ENCODE measurements at regions not wholly inside any gene's neighbourhood (a gene's known extent, or its start where the extent isn't known, plus 50 kb on each side); places are given as distances from the start of the nearest gene placed in this dataset.

DNA sequence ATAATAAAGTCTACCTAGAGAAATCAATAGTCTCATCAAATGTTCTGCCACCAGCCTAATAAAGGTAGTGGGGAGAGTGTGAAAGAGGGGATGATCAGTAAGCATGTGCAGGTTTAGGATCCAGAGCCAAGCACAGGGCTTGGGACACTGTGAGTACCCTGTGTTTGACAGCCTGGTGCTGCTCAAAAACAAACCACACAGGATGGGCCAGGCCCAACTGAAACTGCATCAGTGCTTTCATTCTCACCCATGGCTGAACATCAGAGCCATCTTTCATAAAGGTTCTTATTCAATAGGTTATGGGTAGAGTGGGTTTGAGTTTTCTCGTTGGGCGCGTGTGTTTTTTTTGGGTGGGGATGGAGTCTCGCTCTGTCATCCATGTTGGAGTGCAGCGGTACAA is 87.3 kb upstream of the NHSL1 start:
- CTCF ChIA-PET = interaction anchor here (0.6 to 9.4 kb wide), 3 partner anchors 42 to 778 kb away, joined by 3 to 196 read pairs (median 4); partner anchors contain the start of gene CCDC28A
- no peaks in the 10 kb centered on the region for H3K36me3 Mint-ChIP-seq (ENCODE audit: low read depth)
- intact Hi-C loops (cut with micrococcal nuclease) = no loop called here
- no peaks in the 10 kb centered on the region for H3K9me3 Mint-ChIP-seq
- no peak overlapping the region for H3K4me3 Mint-ChIP-seq
- H3K4me1 Mint-ChIP-seq (ENCODE audit: low read depth) = peaks cover 9% of the 10 kb centered on the region
- H3K27ac Mint-ChIP-seq = no peak overlapping the region
- no peak for DNase-seq
- no peaks in the 10 kb centered on the region for H3K27me3 Mint-ChIP-seq (ENCODE audit: low read depth)

DNA sequence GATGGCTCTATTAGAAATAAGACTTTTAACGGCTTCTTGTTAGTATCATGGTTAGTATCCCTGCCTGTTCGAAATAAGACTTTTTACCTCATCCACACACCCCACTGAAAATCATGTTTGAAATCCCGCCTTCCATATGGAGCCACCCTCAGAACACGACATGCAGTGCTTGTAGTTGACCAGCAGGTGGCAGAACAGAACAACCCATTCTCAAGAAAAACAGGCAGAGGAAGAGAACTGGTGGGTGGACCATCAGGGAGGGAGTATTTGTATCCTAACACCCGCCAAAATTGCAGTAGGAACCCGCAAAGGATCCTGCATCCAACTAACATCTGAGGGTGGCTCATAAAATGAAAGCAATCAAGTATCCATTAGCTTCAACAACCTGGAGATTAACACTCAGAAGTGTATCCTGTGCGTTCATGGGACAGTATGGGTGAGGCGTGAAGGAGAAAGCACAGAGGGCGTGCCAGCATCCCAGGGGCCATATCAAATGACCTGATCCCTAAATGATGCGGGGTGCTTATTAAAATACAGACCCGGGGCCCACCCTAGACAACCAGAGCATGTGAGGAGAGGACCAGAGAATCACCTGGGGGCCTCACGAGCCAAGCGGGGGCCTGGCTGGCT is 89.6 kb upstream of the NHSL1 start:
- Mint-ChIP-seq H3K36me3 (ENCODE audit: low read depth) (no peaks in the 10 kb centered on the region), H3K4me3 (no peak overlapping the region)

DNA sequence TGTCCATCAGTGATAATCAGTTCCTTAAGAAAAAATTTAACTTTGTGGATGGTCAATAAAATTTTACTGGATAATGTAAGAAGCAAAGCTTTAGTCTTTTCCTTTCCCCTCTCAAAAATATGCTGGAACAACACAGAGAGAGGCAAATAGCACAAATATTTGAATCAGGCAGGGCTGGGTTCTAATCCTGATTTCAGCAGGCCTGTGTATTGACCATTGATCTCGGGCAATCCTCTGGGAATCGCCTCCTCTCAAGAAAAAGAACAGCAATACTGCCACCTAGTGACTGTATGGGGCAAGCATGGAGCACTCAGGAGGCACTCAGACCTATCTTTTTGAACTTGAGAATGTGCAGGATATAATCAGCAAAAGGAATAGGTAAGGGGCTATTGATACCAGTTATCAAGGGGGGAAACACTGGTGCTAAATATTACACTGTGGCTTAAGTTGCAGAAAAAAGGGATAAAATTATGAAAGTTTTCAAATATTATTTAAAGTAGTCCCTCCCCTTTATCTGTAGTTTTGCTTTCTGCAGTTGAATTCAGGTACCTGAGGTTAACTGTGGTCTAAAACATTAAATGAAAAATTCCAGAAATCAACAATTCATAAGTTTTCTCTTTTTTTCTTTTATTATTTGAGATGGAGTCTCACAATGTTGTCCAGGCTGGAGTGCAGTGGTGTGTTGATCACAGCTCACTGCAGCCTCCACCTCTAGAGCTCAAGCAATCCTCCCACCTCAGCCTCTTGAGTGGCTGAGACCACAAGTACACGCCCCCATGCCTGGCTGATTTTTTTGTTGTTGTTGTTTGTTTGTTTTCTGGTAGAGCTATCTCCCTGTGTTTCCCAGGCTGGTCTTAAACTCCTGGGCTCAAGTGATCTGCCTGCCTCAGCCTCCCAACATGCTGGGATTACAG is 91.8 kb upstream of the NHSL1 start:
- intact Hi-C loops (cut with micrococcal nuclease) = loop anchor here (1.0 to 10.0 kb wide), 4 partner anchors 162 to 773 kb away; partner anchors contain the start of gene HECA
- CTCF ChIA-PET = interaction anchor here (0.6 to 9.4 kb wide), 16 partner anchors 11 to 475 kb away, joined by 3 to 196 read pairs (median 4); partner anchors contain the start of genes CCDC28A and HEBP2
- no peak overlapping the region for H3K27ac Mint-ChIP-seq

More for the DNA sequence above, 89.6 kb upstream of the NHSL1 start:
- Mint-ChIP-seq H3K27me3 (ENCODE audit: low read depth) (no peaks in the 10 kb centered on the region), H3K9me3 (no peaks in the 10 kb centered on the region), H3K27ac (no peak overlapping the region), H3K4me1 (ENCODE audit: low read depth) (peaks cover 29% of the 10 kb centered on the region)
- peak; percentile 73 for DNase-seq
- intact Hi-C loops (cut with micrococcal nuclease) = loop anchor here (1.0 to 2.0 kb wide), 3 partner anchors 103 to 400 kb away; partner anchors contain the start of gene REPS1
- CTCF ChIA-PET = interaction anchor here (0.7 to 9.4 kb wide), 13 partner anchors 10 to 776 kb away, joined by 3 to 196 read pairs (median 4); partner anchors contain the start of gene CCDC28A

GRCh38 chr6:138592749-138593123 is 93.4 kb upstream of the NHSL1 start:
- H3K27me3 Mint-ChIP-seq (ENCODE audit: low read depth) = no peaks in the 10 kb centered on the region

More for the DNA sequence above, 91.8 kb upstream of the NHSL1 start:
- Mint-ChIP-seq H3K9me3 (no peaks in the 10 kb centered on the region), H3K4me1 (ENCODE audit: low read depth) (peaks cover 35% of the 10 kb centered on the region), H3K27me3 (ENCODE audit: low read depth) (no peaks in the 10 kb centered on the region), H3K4me3 (no peak overlapping the region), H3K36me3 (ENCODE audit: low read depth) (no peaks in the 10 kb centered on the region)
- DNase-seq = peak; percentile 62

DNA sequence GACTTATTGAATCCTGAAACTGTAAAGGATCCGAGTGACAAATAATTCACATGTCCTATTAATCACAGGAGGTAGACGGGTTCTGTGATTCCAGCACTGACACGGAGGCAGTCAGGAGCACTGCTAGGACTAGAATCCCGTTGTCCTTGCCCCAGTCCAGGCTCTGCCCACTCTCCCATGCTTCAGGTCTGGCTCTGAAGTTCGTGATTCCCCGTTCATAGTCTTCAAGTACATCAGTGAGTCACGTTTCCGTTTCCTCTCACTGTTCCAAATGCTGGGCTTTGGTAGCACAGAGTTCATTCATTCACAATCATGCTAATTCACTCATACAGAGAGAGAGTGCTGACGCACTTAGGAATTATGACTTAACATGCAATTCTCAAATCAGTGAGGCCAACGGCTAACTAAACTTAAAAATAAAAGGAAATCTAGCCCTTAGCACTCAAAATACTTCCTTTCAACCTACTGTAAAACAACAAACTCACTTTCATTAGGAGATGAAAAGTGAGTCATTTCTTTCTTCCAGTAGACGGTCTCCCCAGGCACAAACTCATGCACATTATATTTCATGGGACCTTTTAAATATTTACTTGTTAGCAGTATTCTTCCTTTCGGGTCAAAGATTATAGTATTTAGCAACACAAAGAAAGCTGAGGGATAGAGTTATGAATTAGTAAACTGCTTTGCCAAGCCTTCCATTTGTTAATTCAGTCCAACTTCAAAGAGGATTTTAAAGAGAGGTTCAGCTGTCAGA is 94.0 kb upstream of the NHSL1 start:
- CTCF ChIA-PET = interaction anchor here (0.8 to 9.4 kb wide), 5 partner anchors 12 to 776 kb away, joined by 3 to 196 read pairs (median 3); partner anchors contain the start of gene CCDC28A

More at GRCh38 chr6:138592749-138593123, 93.4 kb upstream of the NHSL1 start:
- Mint-ChIP-seq H3K27ac (peak overlapping the region; percentile 81), H3K4me1 (ENCODE audit: low read depth) (peaks cover 35% of the 10 kb centered on the region), H3K36me3 (ENCODE audit: low read depth) (no peaks in the 10 kb centered on the region), H3K9me3 (no peaks in the 10 kb centered on the region), H3K4me3 (peak overlapping the region; percentile 53)
- intact Hi-C loops (cut with micrococcal nuclease) = loop anchor here (1.0 to 10.0 kb wide), 16 partner anchors 45 to 782 kb away; partner anchors contain the start of genes ABRACL, CCDC28A, CITED2 and HEBP2
- CTCF ChIA-PET = interaction anchor here (0.8 to 9.4 kb wide), 5 partner anchors 53 to 478 kb away, joined by 3 to 196 read pairs (median 4); partner anchors contain the start of gene CCDC28A
- DNase-seq = no peak

GRCh38 chr6:138593909-138594757 is 94.8 kb upstream of the NHSL1 start:
- Mint-ChIP-seq H3K9me3 (no peaks in the 10 kb centered on the region), H3K36me3 (ENCODE audit: low read depth) (no peaks in the 10 kb centered on the region), H3K27ac (peak overlapping the region; percentile 43), H3K4me1 (ENCODE audit: low read depth) (peaks cover 31% of the 10 kb centered on the region), H3K27me3 (ENCODE audit: low read depth) (no peaks in the 10 kb centered on the region), H3K4me3 (no peak overlapping the region)
- CTCF ChIA-PET = interaction anchor here (0.6 to 1.2 kb wide), 4 partner anchors 10 to 775 kb away, joined by 3 to 4 read pairs (median 3); no protein-coding TSS in a partner anchor
- intact Hi-C loops (cut with micrococcal nuclease) = loop anchor here (1.0 to 10.0 kb wide), 16 partner anchors 47 to 781 kb away; partner anchors contain the start of genes ABRACL, CCDC28A, CITED2 and HEBP2
- DNase-seq = no peak

More for the DNA sequence above, 94.0 kb upstream of the NHSL1 start:
- Mint-ChIP-seq H3K27ac (peak overlapping the region; percentile 81), H3K4me1 (ENCODE audit: low read depth) (peaks cover 35% of the 10 kb centered on the region), H3K4me3 (peak overlapping the region; percentile 53), H3K27me3 (ENCODE audit: low read depth) (no peaks in the 10 kb centered on the region), H3K9me3 (no peaks in the 10 kb centered on the region), H3K36me3 (ENCODE audit: low read depth) (no peaks in the 10 kb centered on the region)
- peak; percentile 75 for DNase-seq
- intact Hi-C loops (cut with micrococcal nuclease) = loop anchor here (1.0 to 10.0 kb wide), 16 partner anchors 46 to 782 kb away; partner anchors contain the start of genes ABRACL, CCDC28A, CITED2 and HEBP2

DNA sequence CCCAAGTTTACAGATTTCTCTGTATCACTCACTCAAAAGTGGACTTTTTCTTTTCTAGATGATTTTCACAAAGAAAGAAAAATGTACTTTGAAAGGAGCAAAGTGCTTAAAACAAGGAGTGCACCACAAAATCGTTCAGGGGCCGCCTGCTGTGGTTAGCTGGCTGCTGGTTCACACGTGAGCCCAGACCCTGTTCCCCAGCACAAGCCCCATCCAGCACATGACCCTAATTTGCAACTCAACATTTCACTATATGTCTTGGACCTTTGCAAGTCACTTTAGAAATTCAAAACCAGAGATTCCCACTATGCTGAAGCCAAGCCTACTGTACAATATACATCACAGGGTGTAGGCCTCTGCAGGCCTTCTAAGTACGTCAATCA is 95.5 kb upstream of the NHSL1 start:
- CTCF ChIA-PET = interaction anchor here (0.6 to 1.2 kb wide), 4 partner anchors 9 to 554 kb away, joined by 3 to 4 read pairs (median 3); no protein-coding TSS in a partner anchor
- no peaks in the 10 kb centered on the region for H3K9me3 Mint-ChIP-seq

DNA sequence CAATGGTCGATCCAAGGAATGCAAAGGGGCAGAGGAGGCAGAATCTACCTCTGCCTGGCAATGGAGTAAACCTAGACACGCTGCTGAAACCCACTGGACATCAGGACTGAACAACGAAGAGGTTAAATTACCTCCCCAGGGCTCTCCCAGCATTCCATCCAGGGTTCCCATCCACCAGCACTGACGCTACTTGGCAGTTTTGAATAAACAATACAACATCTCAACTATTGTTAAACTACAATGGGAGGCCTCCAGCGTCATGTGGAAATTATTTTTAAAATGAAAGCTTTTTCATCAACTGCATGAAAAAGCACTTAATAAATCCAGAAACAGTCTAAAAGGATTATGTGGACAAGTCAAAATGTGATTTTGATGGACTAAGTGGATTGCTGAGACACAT is 96.8 kb upstream of the NHSL1 start:
- no peak for DNase-seq
- no peaks in the 10 kb centered on the region for H3K36me3 Mint-ChIP-seq (ENCODE audit: low read depth)
- peaks cover 28% of the 10 kb centered on the region for H3K4me1 Mint-ChIP-seq (ENCODE audit: low read depth)
- no peaks in the 10 kb centered on the region for H3K27me3 Mint-ChIP-seq (ENCODE audit: low read depth)
- intact Hi-C loops (cut with micrococcal nuclease) = loop anchor here (10.0 kb wide), 1 partner anchor 539 kb away; the partner anchor contains the start of gene HECA
- no peaks in the 10 kb centered on the region for H3K9me3 Mint-ChIP-seq
- no peak overlapping the region for H3K27ac Mint-ChIP-seq
- CTCF ChIA-PET = no interaction called here
- no peak overlapping the region for H3K4me3 Mint-ChIP-seq

More for the DNA sequence above, 95.5 kb upstream of the NHSL1 start:
- intact Hi-C loops (cut with micrococcal nuclease) = loop anchor here (10.0 kb wide), 1 partner anchor 540 kb away; the partner anchor contains the start of gene HECA
- Mint-ChIP-seq H3K36me3 (ENCODE audit: low read depth) (no peaks in the 10 kb centered on the region), H3K27ac (no peak overlapping the region), H3K4me1 (ENCODE audit: low read depth) (peaks cover 31% of the 10 kb centered on the region), H3K27me3 (ENCODE audit: low read depth) (no peaks in the 10 kb centered on the region), H3K4me3 (no peak overlapping the region)
- DNase-seq = no peak

DNA sequence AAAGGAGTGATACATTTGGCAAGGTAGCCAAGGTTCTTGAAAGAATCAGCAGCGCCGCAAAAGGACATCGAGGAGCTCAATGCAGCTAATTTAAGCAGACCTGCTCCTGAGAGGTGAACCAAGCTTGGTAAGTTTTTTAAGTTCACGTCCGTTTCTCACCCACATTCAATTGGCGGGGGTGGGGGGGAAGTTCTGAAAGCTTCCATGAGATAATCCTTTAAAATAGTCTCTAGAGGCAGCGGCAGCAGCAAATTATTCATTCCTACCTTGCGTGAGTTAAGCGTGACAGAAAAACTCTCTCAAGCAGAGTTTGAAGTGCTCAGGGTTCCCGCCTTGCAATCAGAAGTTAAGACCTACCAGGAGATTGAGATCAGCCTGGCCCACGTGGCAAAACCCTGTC is 97.3 kb upstream of the NHSL1 start:
- DNase-seq = no peak
- no peak overlapping the region for H3K4me3 Mint-ChIP-seq
- no peaks in the 10 kb centered on the region for H3K36me3 Mint-ChIP-seq (ENCODE audit: low read depth)
- H3K27me3 Mint-ChIP-seq (ENCODE audit: low read depth) = no peaks in the 10 kb centered on the region
- H3K27ac Mint-ChIP-seq = no peak overlapping the region
- intact Hi-C loops (cut with micrococcal nuclease) = loop anchor here (10.0 kb wide), 1 partner anchor 538 kb away; the partner anchor contains the start of gene HECA
- H3K4me1 Mint-ChIP-seq (ENCODE audit: low read depth) = peaks cover 27% of the 10 kb centered on the region
- CTCF ChIA-PET = no interaction called here
- H3K9me3 Mint-ChIP-seq = no peaks in the 10 kb centered on the region

GRCh38 chr6:138597336-138597735 is 98.0 kb upstream of the NHSL1 start:
- Mint-ChIP-seq H3K4me3 (no peak overlapping the region), H3K9me3 (no peaks in the 10 kb centered on the region), H3K4me1 (ENCODE audit: low read depth) (peaks cover 21% of the 10 kb centered on the region), H3K36me3 (ENCODE audit: low read depth) (no peaks in the 10 kb centered on the region), H3K27ac (no peak overlapping the region), H3K27me3 (ENCODE audit: low read depth) (peaks cover 4% of the 10 kb centered on the region)
- CTCF ChIA-PET = no interaction called here
- intact Hi-C loops (cut with micrococcal nuclease) = loop anchor here (10.0 kb wide), 1 partner anchor 537 kb away; the partner anchor contains the start of gene HECA
- DNase-seq = no peak
